Gastroesophageal sphincter (tissue), 4 donors: ENCODE measurements at regions not wholly inside any gene's neighbourhood (a gene's known extent, or its start where the extent isn't known, plus 50 kb on each side); places are given as distances from the start of the nearest gene placed in this dataset.

Source experiments
- ATAC-seq: fragments of 150-250 bp; one replicate; pipeline ENCODE4 v1.9.1; 2016; ENCODE audit warnings: mild to moderate bottlenecking, moderate library complexity
- H3K27ac ChIP-seq, 4 donors: fragments of 200-600 bp; sonication (generic) in 3 of 4; 1 replicate in 3 of 4; 2 replicates in 1 of 4; pipeline ENCODE4 v1.5.1; 2016 to 2019
- H3K27me3 ChIP-seq: fragments of 200-600 bp; sonication (generic); one replicate; pipeline ENCODE4 v1.5.1; 2019
- H3K36me3 ChIP-seq, 2 donors: fragments of 200-600 bp; sonication (generic); one replicate each; pipeline ENCODE4 v1.5.1; 2019; ENCODE audit warnings: control low read depth in 1 of 2
- H3K4me1 ChIP-seq, 3 donors: fragments of 200-600 bp; sonication (generic); 1 replicate in 2 of 3; 2 replicates in 1 of 3; pipeline ENCODE4 v1.5.1; 2016 to 2019; ENCODE audit warnings: control low read depth in 2 of 3
- H3K4me3 ChIP-seq, 2 donors: fragments of 200-600 bp; sonication (generic); one replicate each; pipeline ENCODE4 v1.5.1; 2019; ENCODE audit warnings: mild to moderate bottlenecking in 1 of 2, moderate library complexity in 1 of 2
- H3K9me3 ChIP-seq, 3 donors: fragments of 200-600 bp; sonication (generic); one replicate each; pipeline ENCODE4 v1.5.1; 2017 to 2019; ENCODE audit warnings: control low read depth in 2 of 3
- CTCF ChIP-seq, 4 experiments: fragments of 200-600 bp in 2 of 4; fragments of 450-650 bp in 2 of 4; sonication (generic) in 1 of 4; IDR thresholded peaks; one replicate each; pipeline ENCODE4 v1.5.1; 2017 to 2019; ENCODE audit warnings: antibody characterized with exemption in 4 of 4, mild to moderate bottlenecking in 2 of 4, moderate library complexity in 2 of 4
- EP300 ChIP-seq: sonication (generic); formaldehyde crosslinking; IDR thresholded peaks from one replicate; pipeline ENCODE4 v1.6.1; 2017; ENCODE audit warnings: antibody characterized with exemption, mild to moderate bottlenecking
- POLR2A ChIP-seq, 2 donors: fragments of 450-650 bp; IDR thresholded peaks; one replicate each; pipeline ENCODE4 v1.6.1; 2017; ENCODE audit warnings: antibody characterized with exemption in 2 of 2, mild to moderate bottlenecking in 2 of 2, moderate library complexity in 1 of 2
- POLR2AphosphoS5 ChIP-seq: sonication (generic); formaldehyde crosslinking; IDR thresholded peaks from one replicate; pipeline ENCODE4 v1.6.1; 2017; ENCODE audit warnings: antibody characterized with exemption
- WGBS, 2 donors: methylation state at CpG; one replicate each; pipeline ENCODE4 v1.1.5; 2018; ENCODE audit warnings: low coverage in 1 of 2; 5-methylcytosine and 5-hydroxymethylcytosine counted together

GRCh38 chr18:46392576-46392975, 264.4 kb downstream of the LOXHD1 start:
- 100% methylated on average over 2 of the region's 9 CpGs; no CpG with 5 or more reads in 1 of the 2 donors for WGBS, 2 donors
- no peak for ATAC-seq
- Histone ChIP-seq H3K9me3 (no peaks in the 10 kb centered on the region), H3K4me1 (peaks cover 1 to 14% (median 2%) of the 10 kb centered on the region in 3 donors), H3K4me3 (no peak overlapping the region), H3K27me3 (no peaks in the 10 kb centered on the region), H3K36me3 (no peaks in the 10 kb centered on the region), H3K27ac (no peak overlapping the region)
- TF ChIP-seq CTCF (IDR thresholded peaks at IDR 0.05) (no peak), POLR2A (IDR thresholded peaks at IDR 0.05) (no peak), EP300 (no peak), POLR2AphosphoS5 (no peak)

- Histone ChIP-seq H3K27me3 (no peaks in the 10 kb centered on the region), H3K27ac (no peak overlapping the region), H3K36me3 (no peaks in the 10 kb centered on the region), H3K9me3 (no peaks in the 10 kb centered on the region), H3K4me3 (no peak overlapping the region), H3K4me1 (peaks cover 0 to 7% (median 0%) of the 10 kb centered on the region in 3 donors)
- ATAC-seq = no peak
- TF ChIP-seq EP300 (no peak), POLR2A (IDR thresholded peaks at IDR 0.05) (no peak), POLR2AphosphoS5 (no peak), CTCF (IDR thresholded peaks at IDR 0.05) (no peak)
- WGBS, 2 donors = 83% methylated on average over 6 of the region's 8 CpGs; no CpG with 5 or more reads in 1 of the 2 donors
Observed at GRCh38 chr18:46393230-46393629, 263.8 kb downstream of the LOXHD1 start.

GRCh38 chr18:46393961-46394360, 263.1 kb downstream of the LOXHD1 start:
- ATAC-seq = no peak
- Histone ChIP-seq H3K36me3 (no peaks in the 10 kb centered on the region), H3K4me3 (no peak overlapping the region), H3K27me3 (no peaks in the 10 kb centered on the region), H3K9me3 (no peaks in the 10 kb centered on the region), H3K27ac (no peak overlapping the region), H3K4me1 (no peaks in the 10 kb centered on the region)
- WGBS, 2 donors = 100% methylated on average over 2 of the region's 6 CpGs; no CpG with 5 or more reads in 1 of the 2 donors
- TF ChIP-seq CTCF (IDR thresholded peaks at IDR 0.05) (no peak), EP300 (no peak), POLR2A (IDR thresholded peaks at IDR 0.05) (no peak), POLR2AphosphoS5 (no peak)

- H3K4me3 ChIP-seq = no peak overlapping the region
- H3K27me3 ChIP-seq = no peaks in the 10 kb centered on the region
- H3K4me1 ChIP-seq = no peaks in the 10 kb centered on the region
- no peaks in the 10 kb centered on the region for H3K9me3 ChIP-seq
- H3K36me3 ChIP-seq = no peaks in the 10 kb centered on the region
- ATAC-seq = no peak
- H3K27ac ChIP-seq = no peak overlapping the region
- WGBS, 2 donors = 94% methylated on average over 3 of the region's 4 CpGs; no CpG with 5 or more reads in 1 of the 2 donors
- no peak for TF ChIP-seq EP300
- no peak for TF ChIP-seq POLR2AphosphoS5
- TF ChIP-seq CTCF (IDR thresholded peaks at IDR 0.05) = no peak
- TF ChIP-seq POLR2A (IDR thresholded peaks at IDR 0.05) = no peak
Observed at GRCh38 chr18:46395795-46396194, 261.2 kb downstream of the LOXHD1 start.

- Histone ChIP-seq H3K27ac (no peak overlapping the region), H3K4me3 (no peak overlapping the region), H3K9me3 (no peaks in the 10 kb centered on the region), H3K4me1 (no peaks in the 10 kb centered on the region), H3K27me3 (no peaks in the 10 kb centered on the region), H3K36me3 (no peaks in the 10 kb centered on the region)
- no peak for ATAC-seq
- TF ChIP-seq CTCF (IDR thresholded peaks at IDR 0.05) (no peak), POLR2AphosphoS5 (no peak), POLR2A (IDR thresholded peaks at IDR 0.05) (no peak), EP300 (no peak)
Observed at GRCh38 chr18:46397174-46397573, 259.8 kb downstream of the LOXHD1 start.
